Ishikawa (cell line): ENCODE measurements at regions not wholly inside any gene's neighbourhood (a gene's known extent, or its start where the extent isn't known, plus 50 kb on each side); places are given as distances from the start of the nearest gene placed in this dataset.
A peak's percentile ranks its signal among the peaks of the same experiment; 100 is the strongest.

Source experiments
- CEBPB ChIP-seq: IDR thresholded peaks from 2 replicates; pipeline ENCODE4 v1.6.1; 2012
- CREB1 ChIP-seq: IDR thresholded peaks from 2 replicates; pipeline ENCODE4 v1.6.1; 2012; ENCODE audit warnings: low read depth
- EGR1 ChIP-seq: IDR thresholded peaks from 2 replicates; pipeline ENCODE4 v1.6.1; 2012
- EP300 ChIP-seq: IDR thresholded peaks from 2 replicates; pipeline ENCODE4 v1.6.1; 2012; ENCODE audit warnings: borderline replicate concordance
- FOXM1 ChIP-seq: IDR thresholded peaks from 2 replicates; pipeline ENCODE4 v1.6.1; 2012; ENCODE audit warnings: low read depth, borderline replicate concordance
- NFIC ChIP-seq: IDR thresholded peaks from 2 replicates; pipeline ENCODE4 v1.6.1; 2012
- RAD21 ChIP-seq: IDR thresholded peaks from 2 replicates; pipeline ENCODE4 v1.6.1; 2012; ENCODE audit warnings: low read depth
- TAF1 ChIP-seq: IDR thresholded peaks from 2 replicates; pipeline ENCODE4 v1.6.1; 2012; ENCODE audit warnings: low read depth, mild to moderate bottlenecking
- TCF12 ChIP-seq: IDR thresholded peaks from 2 replicates; pipeline ENCODE4 v1.6.1; 2012; ENCODE audit warnings: low read depth
- TEAD4 ChIP-seq: IDR thresholded peaks from 2 replicates; pipeline ENCODE4 v1.6.1; 2012
- YY1 ChIP-seq: IDR thresholded peaks from 2 replicates; pipeline ENCODE4 v1.6.1; 2012; ENCODE audit warnings: low read depth
- ZBTB7A ChIP-seq: IDR thresholded peaks from 2 replicates; pipeline ENCODE4 v1.6.1; 2012; ENCODE audit warnings: low read depth
- TF ChIP-seq, protein P1 (sequence below): IDR thresholded peaks from 2 replicates; pipeline ENCODE4 v1.6.1; 2012
- TF ChIP-seq, protein P2 (sequence below): IDR thresholded peaks from 2 replicates; pipeline ENCODE4 v1.6.1; 2012
- TF ChIP-seq, protein P3 (sequence below): IDR thresholded peaks from 2 replicates; pipeline ENCODE4 v1.6.1; 2012; ENCODE audit warnings: low read depth, mild to moderate bottlenecking

DNA sequence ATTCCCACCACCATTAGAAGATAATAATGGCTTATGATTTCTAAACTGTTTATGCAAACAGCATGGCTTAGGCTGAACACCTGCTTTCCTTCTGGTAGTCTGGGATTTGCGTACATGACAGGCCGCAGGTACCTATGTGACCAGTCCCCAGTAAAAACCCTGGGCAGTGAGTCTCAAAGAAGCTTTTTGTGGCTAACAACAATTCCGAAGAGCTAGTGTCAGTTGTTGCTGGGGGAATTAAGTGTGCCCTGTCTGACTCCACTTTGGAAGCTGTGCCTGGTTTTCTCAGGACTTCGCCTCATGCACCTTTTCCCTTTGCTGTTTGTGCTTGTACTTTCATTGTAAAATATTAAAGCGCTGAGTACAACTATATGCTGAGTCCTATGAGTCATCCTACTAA lies 250.2 kb upstream of the MIR17HG start:
- TF ChIP-seq FOXM1 (no peak), YY1 (no peak), EGR1 (no peak), RAD21 (no peak), TEAD4 (no peak), EP300 (no peak), CREB1 (no peak), CEBPB (no peak), NFIC (no peak), TCF12 (no peak), TAF1 (no peak), ZBTB7A (no peak)
- TF ChIP-seq, protein P1, sequence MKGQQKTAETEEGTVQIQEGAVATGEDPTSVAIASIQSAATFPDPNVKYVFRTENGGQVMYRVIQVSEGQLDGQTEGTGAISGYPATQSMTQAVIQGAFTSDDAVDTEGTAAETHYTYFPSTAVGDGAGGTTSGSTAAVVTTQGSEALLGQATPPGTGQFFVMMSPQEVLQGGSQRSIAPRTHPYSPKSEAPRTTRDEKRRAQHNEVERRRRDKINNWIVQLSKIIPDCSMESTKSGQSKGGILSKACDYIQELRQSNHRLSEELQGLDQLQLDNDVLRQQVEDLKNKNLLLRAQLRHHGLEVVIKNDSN: no peak
- TF ChIP-seq, protein P2, sequence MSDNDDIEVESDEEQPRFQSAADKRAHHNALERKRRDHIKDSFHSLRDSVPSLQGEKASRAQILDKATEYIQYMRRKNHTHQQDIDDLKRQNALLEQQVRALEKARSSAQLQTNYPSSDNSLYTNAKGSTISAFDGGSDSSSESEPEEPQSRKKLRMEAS: no peak

DNA sequence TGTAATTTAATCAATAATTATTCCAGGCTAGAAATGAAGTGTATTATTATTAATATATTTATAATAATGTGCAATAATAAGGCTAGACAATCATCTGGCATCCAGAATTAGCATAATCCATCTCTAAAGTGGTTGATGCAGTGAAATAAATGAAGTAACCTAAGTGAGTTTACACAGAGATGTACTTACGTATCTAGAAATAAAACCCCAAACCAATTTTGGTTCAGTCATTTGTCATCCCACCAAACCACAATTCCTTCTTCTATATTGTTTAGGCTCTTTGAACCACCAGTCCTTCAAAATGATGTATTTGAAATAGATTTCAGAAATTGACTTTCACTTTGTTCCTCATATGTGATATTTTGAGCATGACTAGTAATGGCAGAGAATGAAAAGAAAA lies 247.6 kb upstream of the MIR17HG start:
- TF ChIP-seq, protein P2: no peak
- TF ChIP-seq CREB1 (no peak), CEBPB (no peak), YY1 (no peak), EGR1 (no peak), TEAD4 (no peak), ZBTB7A (no peak), RAD21 (no peak), NFIC (no peak), FOXM1 (no peak)
- TF ChIP-seq, protein P1: no peak
- TF ChIP-seq, protein P3, sequence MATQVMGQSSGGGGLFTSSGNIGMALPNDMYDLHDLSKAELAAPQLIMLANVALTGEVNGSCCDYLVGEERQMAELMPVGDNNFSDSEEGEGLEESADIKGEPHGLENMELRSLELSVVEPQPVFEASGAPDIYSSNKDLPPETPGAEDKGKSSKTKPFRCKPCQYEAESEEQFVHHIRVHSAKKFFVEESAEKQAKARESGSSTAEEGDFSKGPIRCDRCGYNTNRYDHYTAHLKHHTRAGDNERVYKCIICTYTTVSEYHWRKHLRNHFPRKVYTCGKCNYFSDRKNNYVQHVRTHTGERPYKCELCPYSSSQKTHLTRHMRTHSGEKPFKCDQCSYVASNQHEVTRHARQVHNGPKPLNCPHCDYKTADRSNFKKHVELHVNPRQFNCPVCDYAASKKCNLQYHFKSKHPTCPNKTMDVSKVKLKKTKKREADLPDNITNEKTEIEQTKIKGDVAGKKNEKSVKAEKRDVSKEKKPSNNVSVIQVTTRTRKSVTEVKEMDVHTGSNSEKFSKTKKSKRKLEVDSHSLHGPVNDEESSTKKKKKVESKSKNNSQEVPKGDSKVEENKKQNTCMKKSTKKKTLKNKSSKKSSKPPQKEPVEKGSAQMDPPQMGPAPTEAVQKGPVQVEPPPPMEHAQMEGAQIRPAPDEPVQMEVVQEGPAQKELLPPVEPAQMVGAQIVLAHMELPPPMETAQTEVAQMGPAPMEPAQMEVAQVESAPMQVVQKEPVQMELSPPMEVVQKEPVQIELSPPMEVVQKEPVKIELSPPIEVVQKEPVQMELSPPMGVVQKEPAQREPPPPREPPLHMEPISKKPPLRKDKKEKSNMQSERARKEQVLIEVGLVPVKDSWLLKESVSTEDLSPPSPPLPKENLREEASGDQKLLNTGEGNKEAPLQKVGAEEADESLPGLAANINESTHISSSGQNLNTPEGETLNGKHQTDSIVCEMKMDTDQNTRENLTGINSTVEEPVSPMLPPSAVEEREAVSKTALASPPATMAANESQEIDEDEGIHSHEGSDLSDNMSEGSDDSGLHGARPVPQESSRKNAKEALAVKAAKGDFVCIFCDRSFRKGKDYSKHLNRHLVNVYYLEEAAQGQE: no peak

DNA sequence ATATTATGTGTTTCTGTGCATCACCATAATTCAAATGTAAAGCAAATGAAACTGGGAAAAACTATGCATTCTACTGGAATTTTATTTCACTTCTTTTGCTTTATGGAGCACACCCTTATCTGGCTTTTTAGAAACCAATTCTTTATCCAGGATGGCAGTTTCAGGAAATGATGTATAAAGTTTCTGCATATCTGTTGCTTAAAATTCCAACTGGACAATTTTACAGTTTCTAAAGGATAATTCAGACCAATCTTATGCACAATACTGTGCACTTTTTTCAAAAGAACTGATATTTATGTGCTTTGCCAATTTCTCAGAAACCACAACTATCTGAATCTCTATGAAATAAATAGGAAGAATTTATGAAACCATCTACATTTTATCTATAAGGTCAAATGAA lies 246.5 kb upstream of the MIR17HG start:
- no peak for TF ChIP-seq CEBPB
- TF ChIP-seq, protein P1: no peak
- no peak for TF ChIP-seq FOXM1
- no peak for TF ChIP-seq TAF1
- no peak for TF ChIP-seq EGR1
- no peak for TF ChIP-seq CREB1
- no peak for TF ChIP-seq TCF12
- TF ChIP-seq ZBTB7A: no peak
- TF ChIP-seq EP300: no peak
- no peak for TF ChIP-seq NFIC
- TF ChIP-seq, protein P3: no peak
- TF ChIP-seq YY1: no peak
- TF ChIP-seq RAD21: no peak
- no peak for TF ChIP-seq TEAD4
- TF ChIP-seq, protein P2: no peak

DNA sequence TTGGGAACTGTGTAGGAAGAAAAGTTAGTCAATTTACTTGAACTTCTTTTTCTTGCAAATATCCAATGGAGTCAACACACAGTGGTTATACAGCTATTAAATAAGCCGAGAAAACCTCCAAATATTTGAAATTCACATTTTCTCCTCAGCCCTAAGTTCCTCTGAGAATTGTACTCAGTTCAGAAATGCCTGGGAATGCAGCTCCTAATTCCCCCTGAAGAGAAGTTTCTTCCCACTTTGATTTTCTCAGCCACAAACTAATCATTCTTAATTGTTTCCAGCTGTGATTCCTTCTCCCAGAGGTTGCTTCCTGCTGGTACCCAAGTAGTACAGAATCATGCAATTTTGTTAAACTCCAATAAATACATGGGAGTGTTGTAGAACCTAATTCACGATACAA lies 246.1 kb upstream of the MIR17HG start:
- TF ChIP-seq EP300: no peak
- TF ChIP-seq TEAD4: peak; percentile 25; the same call in 1 of the 2 replicates

DNA sequence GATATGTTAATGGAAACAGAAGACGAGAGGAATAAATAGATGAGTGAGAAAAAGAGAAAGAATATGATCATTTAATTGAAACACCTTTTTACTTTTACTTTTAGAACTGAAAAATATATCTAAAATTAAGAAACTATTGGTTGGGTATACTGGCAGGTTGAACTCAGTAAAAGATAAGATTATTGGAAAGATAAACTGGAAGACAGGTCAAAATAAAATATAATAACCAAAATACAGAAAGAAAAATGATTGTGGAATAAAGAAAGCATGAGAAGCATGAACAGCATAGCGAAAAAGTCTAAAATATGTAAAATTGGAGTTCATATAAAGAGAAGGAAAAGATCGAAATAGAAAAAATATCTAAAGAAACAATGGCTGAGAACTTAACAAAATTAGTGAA lies 242.2 kb upstream of the MIR17HG start:
- TF ChIP-seq YY1 (no peak), EGR1 (no peak), ZBTB7A (no peak), CEBPB (no peak)

DNA sequence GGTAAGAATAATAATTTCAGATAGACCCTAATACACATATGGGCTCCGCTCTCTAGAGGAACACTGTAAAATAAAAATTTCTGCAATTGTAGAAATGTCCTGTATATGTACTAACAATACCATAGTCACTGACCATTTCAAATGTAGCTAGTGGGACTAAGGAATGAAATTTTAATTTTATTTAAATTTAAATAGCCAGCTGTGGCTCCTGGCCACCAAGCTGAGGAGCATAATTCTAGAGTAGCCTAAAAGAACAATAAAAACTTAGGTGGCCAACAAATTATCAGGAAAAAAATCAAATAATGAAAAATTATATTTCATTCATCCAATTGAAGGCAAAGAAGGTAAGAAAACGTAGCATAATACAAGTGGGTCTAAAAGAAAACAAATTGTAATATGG lies 240.9 kb upstream of the MIR17HG start:
- TF ChIP-seq RAD21 (no peak), ZBTB7A (no peak), TCF12 (no peak), TAF1 (no peak), FOXM1 (no peak), CREB1 (no peak), TEAD4 (no peak), NFIC (no peak), CEBPB (no peak), EP300 (no peak), YY1 (no peak), EGR1 (no peak)
- TF ChIP-seq, protein P3: no peak
- TF ChIP-seq, protein P1: no peak
- TF ChIP-seq, protein P2: no peak
